Left lung (tissue), 4 donors: ENCODE measurements at regions not wholly inside any gene's neighbourhood (a gene's known extent, or its start where the extent isn't known, plus 50 kb on each side); places are given as distances from the start of the nearest gene placed in this dataset.
A peak's percentile ranks its signal among the peaks of the same experiment; 100 is the strongest.

ENCODE experiments used
- ATAC-seq: fragments of 200-7000 bp; cut with Tn5 transposase; one replicate; pipeline ENCODE4 v1.9.1; 2020; ENCODE audit warnings: moderate library complexity
- DNase-seq, 4 donors: peaks; one replicate each; pipeline ENCODE4 v3.0.0-alpha.2; 2013 to 2020
- H3K27ac ChIP-seq, 2 donors: fragments of 200-600 bp; sonication (generic) in 1 of 2; one replicate each; pipeline versions ENCODE4 v1.5.0 to v1.8.0; 2020 to 2021
- H3K27me3 ChIP-seq, 2 donors: fragments of 200-600 bp; sonication (generic) in 1 of 2; one replicate each; pipeline versions ENCODE4 v1.5.0 to v1.8.0; 2020 to 2021
- H3K36me3 ChIP-seq, 2 donors: fragments of 200-600 bp; sonication (generic) in 1 of 2; one replicate each; pipeline versions ENCODE4 v1.5.0 to v1.8.0; 2020 to 2021
- H3K4me1 ChIP-seq, 2 donors: fragments of 200-600 bp; one replicate each; pipeline ENCODE4 v1.8.0; 2021
- H3K4me3 ChIP-seq, 2 donors: fragments of 200-600 bp; sonication (generic) in 1 of 2; one replicate each; pipeline versions ENCODE4 v1.5.0 to v1.8.0; 2020 to 2021; ENCODE audit warnings: mild to moderate bottlenecking in 1 of 2
- H3K9me3 ChIP-seq, 2 donors: fragments of 200-600 bp; sonication (generic) in 1 of 2; one replicate each; pipeline versions ENCODE4 v1.5.0 to v1.8.0; 2020 to 2021
- intact Hi-C, 2 donors: fragments of 100-400 bp; cut with DNase I; formaldehyde crosslinking; loops; one replicate each; pipeline versions ENCODE4 v1.11.2 to v1.14.2; 2022
- TF ChIP-seq, protein P1 (sequence below), 2 donors: fragments of 200-600 bp; sonication (generic) in 1 of 2; IDR thresholded peaks; one replicate each; pipeline versions ENCODE4 v1.5.0 to v1.8.0; 2021; ENCODE audit warnings: antibody characterized with exemption in 2 of 2
- donor health status: DM: no; HTN: yes; CAD: no.
- donor health status: DM: no; HTN: no; CAD: no.

DNA sequence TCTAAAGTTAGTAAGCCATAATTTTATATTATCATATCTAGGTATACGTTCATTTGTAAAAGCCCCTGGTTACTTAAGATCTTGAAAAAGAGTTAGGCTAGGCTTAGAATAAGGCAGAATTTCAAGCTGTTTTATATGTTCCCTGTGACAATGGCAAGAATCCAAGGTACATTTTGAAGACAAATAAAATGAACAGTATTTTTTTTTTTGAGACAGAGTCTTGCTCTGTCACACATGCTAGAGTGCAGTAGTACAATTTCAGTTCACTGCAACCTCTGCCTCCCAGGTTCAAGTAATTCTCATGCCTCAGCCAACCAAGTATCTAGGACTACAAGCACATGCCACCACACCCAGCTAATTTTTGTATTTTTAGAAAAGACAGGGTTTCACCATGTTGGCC lies 139.2 kb downstream of the DUSP6 start:
- H3K4me3 ChIP-seq: no peak overlapping the region
- ATAC-seq (no peak), DNase-seq (no peak)
- TF ChIP-seq, protein P1, sequence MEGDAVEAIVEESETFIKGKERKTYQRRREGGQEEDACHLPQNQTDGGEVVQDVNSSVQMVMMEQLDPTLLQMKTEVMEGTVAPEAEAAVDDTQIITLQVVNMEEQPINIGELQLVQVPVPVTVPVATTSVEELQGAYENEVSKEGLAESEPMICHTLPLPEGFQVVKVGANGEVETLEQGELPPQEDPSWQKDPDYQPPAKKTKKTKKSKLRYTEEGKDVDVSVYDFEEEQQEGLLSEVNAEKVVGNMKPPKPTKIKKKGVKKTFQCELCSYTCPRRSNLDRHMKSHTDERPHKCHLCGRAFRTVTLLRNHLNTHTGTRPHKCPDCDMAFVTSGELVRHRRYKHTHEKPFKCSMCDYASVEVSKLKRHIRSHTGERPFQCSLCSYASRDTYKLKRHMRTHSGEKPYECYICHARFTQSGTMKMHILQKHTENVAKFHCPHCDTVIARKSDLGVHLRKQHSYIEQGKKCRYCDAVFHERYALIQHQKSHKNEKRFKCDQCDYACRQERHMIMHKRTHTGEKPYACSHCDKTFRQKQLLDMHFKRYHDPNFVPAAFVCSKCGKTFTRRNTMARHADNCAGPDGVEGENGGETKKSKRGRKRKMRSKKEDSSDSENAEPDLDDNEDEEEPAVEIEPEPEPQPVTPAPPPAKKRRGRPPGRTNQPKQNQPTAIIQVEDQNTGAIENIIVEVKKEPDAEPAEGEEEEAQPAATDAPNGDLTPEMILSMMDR (IDR thresholded peaks at IDR 0.05): no peak
- intact Hi-C loops: no loop called here
- peak overlapping the region in 1 of 2 donors; percentile 59 for H3K27ac ChIP-seq
- H3K27me3 ChIP-seq: no peaks in the 10 kb centered on the region
- H3K36me3 ChIP-seq: no peaks in the 10 kb centered on the region
- peaks cover 0 to 15% of the 10 kb centered on the region in 2 donors for H3K4me1 ChIP-seq
- H3K9me3 ChIP-seq: no peaks in the 10 kb centered on the region

DNA sequence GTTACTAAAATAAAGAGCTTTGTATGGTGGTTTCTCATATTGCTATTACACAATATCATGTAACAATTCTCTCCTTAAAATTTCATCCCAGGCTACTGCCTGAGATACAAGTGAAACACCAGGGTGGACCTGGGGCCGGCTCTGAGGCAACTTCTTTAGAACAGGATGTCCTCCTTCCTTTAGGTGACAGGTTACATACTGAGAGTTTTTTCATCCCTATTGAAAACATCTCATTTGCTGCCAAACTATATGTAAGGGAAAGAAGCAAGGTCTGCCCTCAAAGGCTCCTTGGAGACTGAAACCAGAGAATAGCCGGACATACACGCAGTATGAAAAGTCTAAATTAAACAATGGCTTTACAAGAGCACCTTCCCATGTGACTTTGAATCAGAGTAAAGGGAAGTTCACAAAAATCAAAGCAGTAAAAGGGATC lies 139.9 kb downstream of the DUSP6 start:
- Histone ChIP-seq H3K27me3 (no peaks in the 10 kb centered on the region), H3K9me3 (no peaks in the 10 kb centered on the region), H3K4me3 (no peak overlapping the region), H3K27ac (peak overlapping the region in 1 of 2 donors; percentile 59), H3K4me1 (peaks cover 0 to 15% of the 10 kb centered on the region in 2 donors), H3K36me3 (no peaks in the 10 kb centered on the region)
- DNase-seq: peak in 1 of 4 donors; percentile 15
- TF ChIP-seq, protein P1 (IDR thresholded peaks at IDR 0.05): no peak
- intact Hi-C loops: no loop called here
- peak; percentile 73 for ATAC-seq

DNA sequence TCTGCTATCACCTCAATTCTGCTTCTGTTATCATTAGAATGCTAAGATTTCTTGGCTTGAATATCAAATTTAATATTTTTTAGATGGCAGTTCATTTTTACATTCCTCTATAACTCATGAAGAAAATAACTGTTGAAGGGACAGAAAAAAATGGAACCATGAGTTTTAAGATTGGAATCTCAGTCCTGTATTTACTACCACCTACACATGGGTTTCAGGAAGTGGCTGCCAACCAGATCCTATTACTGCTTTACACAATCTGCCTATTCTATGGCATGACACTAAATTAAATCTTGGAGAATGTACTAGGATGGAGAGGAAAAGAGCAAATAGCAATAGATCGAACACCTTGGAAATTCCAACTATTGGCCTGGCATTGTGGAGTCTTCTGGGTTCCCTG lies 140.8 kb downstream of the DUSP6 start:
- intact Hi-C loops: no loop called here
- Histone ChIP-seq H3K4me1 (peaks cover 0 to 15% of the 10 kb centered on the region in 2 donors), H3K9me3 (no peaks in the 10 kb centered on the region), H3K36me3 (no peaks in the 10 kb centered on the region), H3K4me3 (no peak overlapping the region), H3K27ac (peak overlapping the region in 1 of 2 donors; percentile 59), H3K27me3 (no peaks in the 10 kb centered on the region)
- no peak for DNase-seq
- TF ChIP-seq, protein P1 (IDR thresholded peaks at IDR 0.05): no peak
- ATAC-seq: no peak

DNA sequence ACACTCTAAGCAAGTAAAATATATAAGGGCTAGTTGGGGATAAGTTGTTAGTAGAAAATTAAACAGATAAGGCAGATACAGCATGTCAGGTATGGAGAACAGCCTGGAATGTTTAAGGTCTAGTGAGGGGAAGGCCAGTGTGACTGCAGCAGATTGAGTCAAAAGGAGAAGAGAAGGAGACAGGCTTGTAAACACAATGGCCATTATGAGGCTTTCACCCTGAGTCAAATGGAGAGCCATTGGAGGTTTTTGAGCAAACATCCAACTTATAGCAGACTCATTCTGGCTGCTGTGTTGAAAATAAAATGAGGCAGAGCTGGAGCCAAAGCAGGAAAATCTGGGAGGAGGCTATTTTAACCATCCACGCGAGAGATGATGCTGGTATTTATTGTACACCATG lies 142.0 kb downstream of the DUSP6 start:
- H3K9me3 ChIP-seq: no peaks in the 10 kb centered on the region
- no peak for ATAC-seq
- H3K36me3 ChIP-seq: no peaks in the 10 kb centered on the region
- H3K4me1 ChIP-seq: peaks cover 0 to 15% of the 10 kb centered on the region in 2 donors
- DNase-seq: no peak
- intact Hi-C loops: no loop called here
- no peaks in the 10 kb centered on the region for H3K27me3 ChIP-seq
- no peak overlapping the region for H3K4me3 ChIP-seq
- no peak overlapping the region for H3K27ac ChIP-seq
- TF ChIP-seq, protein P1 (IDR thresholded peaks at IDR 0.05): no peak

DNA sequence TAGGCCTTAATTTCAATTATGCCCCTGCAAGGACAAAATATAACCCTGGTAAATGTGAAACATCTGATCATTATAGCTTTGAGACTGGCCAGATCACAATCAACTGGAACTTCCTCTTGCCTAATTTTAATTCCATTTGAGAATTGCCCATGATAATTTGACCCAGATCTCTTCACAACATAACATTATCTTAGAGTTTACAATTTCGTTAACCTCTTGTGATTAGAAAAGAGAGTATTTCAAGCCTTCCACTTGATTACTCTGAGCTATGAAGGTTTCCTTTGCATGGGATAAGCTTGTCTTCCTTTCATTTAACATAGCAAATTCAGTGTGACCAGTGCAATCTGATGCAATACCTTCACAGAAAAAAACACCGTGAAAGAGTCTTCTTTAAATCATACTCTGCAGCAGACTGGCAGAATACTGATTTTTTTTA lies 143.6 kb downstream of the DUSP6 start:
- no peak for DNase-seq
- H3K27me3 ChIP-seq: no peaks in the 10 kb centered on the region
- H3K4me1 ChIP-seq: peaks cover 0 to 15% of the 10 kb centered on the region in 2 donors
- intact Hi-C loops: no loop called here
- no peak for ATAC-seq
- H3K27ac ChIP-seq: no peak overlapping the region
- TF ChIP-seq, protein P1 (IDR thresholded peaks at IDR 0.05): no peak
- H3K4me3 ChIP-seq: no peak overlapping the region
- no peaks in the 10 kb centered on the region for H3K9me3 ChIP-seq
- H3K36me3 ChIP-seq: no peaks in the 10 kb centered on the region
